IMR-90 (cell line): ENCODE measurements at regions not wholly inside any gene's neighbourhood (a gene's known extent, or its start where the extent isn't known, plus 50 kb on each side); places are given as distances from the start of the nearest gene placed in this dataset.

ENCODE experiments used
- ATAC-seq: fragments of 200-7000 bp; cut with Tn5 transposase; 2 replicates; pipeline ENCODE4 v1.9.1; 2020; ENCODE audit warnings: low read depth, mild to moderate bottlenecking, moderate library complexity
- BruUV-seq: library from RNA; stranded (reverse); fragments of 400-500 nt; replicated peaks from 2 replicates; lab custom pipeline; 2021; lab: Mats Ljungman, UMichigan
- CTCF ChIA-PET: fragments of 300-600 bp; formaldehyde crosslinking; extraction: SDS; loops from one replicate; lab custom pipeline; 2021; ENCODE audit warnings: antibody characterized with exemption; lab: Yijun Ruan, JAX
- POLR2A ChIA-PET: fragments of 300-600 bp; sonication (Branson Sonifier 250); formaldehyde crosslinking; loops from one replicate; lab custom pipeline; 2022; ENCODE audit warnings: antibody characterized with exemption; ENCODE audit not compliant: unreplicated experiment; lab: Charles Lee
- DNase-seq: peaks from one replicate; pipeline ENCODE4 v3.0.0; 2013
- H2AFZ ChIP-seq: replicated peaks from 2 replicates; pipeline ENCODE3; 2013; ENCODE audit warnings: low read length, mild to moderate bottlenecking; ENCODE audit not compliant: poor library complexity
- H2AK5ac ChIP-seq: 2 replicates; pipeline ENCODE4 v1.6.1; 2013; ENCODE audit warnings: low read depth, low read length, inconsistent platforms
- H2AK9ac ChIP-seq: replicated peaks from 2 replicates; pipeline ENCODE3; 2013; ENCODE audit warnings: mild to moderate bottlenecking, low read depth, low read length, moderate library complexity; ENCODE audit not compliant: poor library complexity
- H2BK120ac ChIP-seq: 2 replicates; pipeline ENCODE4 v1.6.1; 2013; ENCODE audit warnings: low read depth, low read length, inconsistent platforms
- H2BK15ac ChIP-seq: 3 replicates; pipeline ENCODE4 v1.6.1; 2013; ENCODE audit warnings: low read depth, low read length, inconsistent platforms
- H2BK20ac ChIP-seq: 2 replicates; pipeline ENCODE4 v1.6.1; 2013; ENCODE audit warnings: low read depth, mild to moderate bottlenecking, inconsistent platforms, low read length, moderate library complexity
- H2BK5ac ChIP-seq: 2 replicates; pipeline ENCODE4 v1.6.1; 2013; ENCODE audit warnings: mild to moderate bottlenecking, low read depth, low read length, inconsistent platforms; ENCODE audit not compliant: poor library complexity, severe bottlenecking
- H3K14ac ChIP-seq: replicated peaks from 2 replicates; pipeline ENCODE4 v1.6.1; 2013; ENCODE audit warnings: low read depth, low read length, inconsistent platforms
- H3K18ac ChIP-seq: 2 replicates; pipeline ENCODE4 v1.6.1; 2013; ENCODE audit warnings: low read depth, low read length, control low read depth
- H3K23ac ChIP-seq: 2 replicates; pipeline ENCODE4 v1.6.1; 2013; ENCODE audit warnings: low read depth, low read length, inconsistent platforms
- H3K27ac ChIP-seq: 2 replicates; pipeline ENCODE4 v1.5.1; 2013; ENCODE audit warnings: mild to moderate bottlenecking, control low read depth, low read length; ENCODE audit not compliant: insufficient read depth
- H3K27me3 ChIP-seq: 2 replicates; pipeline ENCODE4 v1.6.1; 2013; ENCODE audit warnings: low read length; ENCODE audit not compliant: control insufficient read depth, insufficient read depth
- H3K36me3 ChIP-seq: 2 replicates; pipeline ENCODE4 v1.6.1; 2013; ENCODE audit warnings: low read length, mixed read lengths; ENCODE audit not compliant: control insufficient read depth, insufficient read depth
- H3K4ac ChIP-seq: 2 replicates; pipeline ENCODE4 v1.6.1; 2013; ENCODE audit warnings: low read depth, low read length, inconsistent platforms
- H3K4me1 ChIP-seq: 2 replicates; pipeline ENCODE4 v1.6.1; 2013; ENCODE audit warnings: low read length, mixed read lengths; ENCODE audit not compliant: control insufficient read depth, insufficient read depth
- H3K4me2 ChIP-seq: 2 replicates; pipeline ENCODE4 v1.6.1; 2013; ENCODE audit warnings: low read depth, mild to moderate bottlenecking, control low read depth, low read length, moderate library complexity
- H3K4me3 ChIP-seq: 2 replicates; pipeline ENCODE4 v1.5.1; 2013; ENCODE audit warnings: low read depth, mild to moderate bottlenecking, control low read depth, low read length, moderate library complexity; ENCODE audit not compliant: insufficient read depth
- H3K56ac ChIP-seq: 2 replicates; pipeline ENCODE4 v1.6.1; 2013; ENCODE audit warnings: low read length, inconsistent platforms; ENCODE audit not compliant: insufficient read depth; ENCODE audit errors: extremely low read depth
- H3K79me1 ChIP-seq, 2 experiments: 2 replicates each; pipeline ENCODE4 v1.6.1; 2013; ENCODE audit warnings: low read length in 2 of 2, inconsistent platforms in 1 of 2, low read depth in 1 of 2
- H3K9ac ChIP-seq: 2 replicates; pipeline ENCODE4 v1.6.1; 2013; ENCODE audit warnings: low read depth, low read length, control low read depth
- H3K9me1 ChIP-seq: 2 replicates; pipeline ENCODE4 v1.6.1; 2013; ENCODE audit warnings: low read length, inconsistent platforms; ENCODE audit not compliant: insufficient read depth
- H3K9me3 ChIP-seq: 2 replicates; pipeline ENCODE4 v1.6.1; 2013; ENCODE audit warnings: low read length; ENCODE audit not compliant: control insufficient read depth, insufficient read depth
- H4K20me1 ChIP-seq: 2 replicates; pipeline ENCODE4 v1.6.1; 2013; ENCODE audit warnings: low read length, inconsistent platforms; ENCODE audit not compliant: insufficient read depth
- H4K5ac ChIP-seq: 2 replicates; pipeline ENCODE4 v1.6.1; 2013; ENCODE audit warnings: mild to moderate bottlenecking, low read depth, low read length, control low read depth
- H4K8ac ChIP-seq, 2 experiments: 2 replicates each; pipeline ENCODE4 v1.6.1; 2013; ENCODE audit warnings: low read depth in 2 of 2, low read length in 2 of 2, control low read depth in 1 of 2, inconsistent platforms in 1 of 2
- H4K91ac ChIP-seq: 2 replicates; pipeline ENCODE4 v1.6.1; 2013; ENCODE audit warnings: low read depth, low read length, inconsistent platforms; ENCODE audit not compliant: insufficient read depth
- BHLHE40 ChIP-seq: fragments of 150-350 bp; IDR thresholded peaks from 2 replicates; pipeline ENCODE4 v1.6.1; 2016; ENCODE audit warnings: mild to moderate bottlenecking, low read depth, low read length
- MAFK ChIP-seq: IDR thresholded peaks from 2 replicates; pipeline ENCODE4 v1.6.1; 2012; ENCODE audit warnings: low read depth, low read length, improper control_type of control experiment
- MAZ ChIP-seq: IDR thresholded peaks from 2 replicates; pipeline ENCODE4 v1.6.1; 2012; ENCODE audit warnings: low read depth, mild to moderate bottlenecking, low read length, improper control_type of control experiment, moderate library complexity, borderline replicate concordance
- RAD21 ChIP-seq: IDR thresholded peaks from 2 replicates; pipeline ENCODE4 v1.6.1; 2012; ENCODE audit warnings: low read length, improper control_type of control experiment
- RCOR1 ChIP-seq: IDR thresholded peaks from 2 replicates; pipeline ENCODE4 v1.6.1; 2012; ENCODE audit warnings: mild to moderate bottlenecking, low read length, improper control_type of control experiment; ENCODE audit not compliant: insufficient replicate concordance
- RFX5 ChIP-seq: IDR thresholded peaks from 2 replicates; pipeline ENCODE4 v1.8.0; 2012; ENCODE audit warnings: low read depth, mild to moderate bottlenecking, low read length, moderate library complexity
- WGBS, 2 experiments: methylation state at CpG; one replicate each; pipeline versions ENCODE4 v1.1.5 to v1.1.7; 2013; ENCODE audit warnings: missing lambda C conversion rate in 2 of 2; ENCODE audit not compliant: insufficient read length in 1 of 2; ENCODE audit errors: extremely low coverage in 2 of 2; 5-methylcytosine and 5-hydroxymethylcytosine counted together
- dilution Hi-C: fragments of 300-500 bp; cut with HindIII; formaldehyde crosslinking; loops from one replicate; pipeline ENCODE4 v1.14.3; 2018; ENCODE audit warnings: low sequenced_read_pairs; ENCODE audit not compliant: unreplicated experiment
- in situ Hi-C: fragments of 300-500 bp; cut with MboI; formaldehyde crosslinking; loops from 3 replicates; pipeline ENCODE4 v1.14.3; 2019; ENCODE audit warnings: low sequenced_read_pairs, inconsistent platforms, mixed read lengths
- intact Hi-C: fragments of 100-400 bp; cut with micrococcal nuclease; formaldehyde crosslinking; loops from 2 replicates; pipeline ENCODE4 v1.10.0; 2022

DNA sequence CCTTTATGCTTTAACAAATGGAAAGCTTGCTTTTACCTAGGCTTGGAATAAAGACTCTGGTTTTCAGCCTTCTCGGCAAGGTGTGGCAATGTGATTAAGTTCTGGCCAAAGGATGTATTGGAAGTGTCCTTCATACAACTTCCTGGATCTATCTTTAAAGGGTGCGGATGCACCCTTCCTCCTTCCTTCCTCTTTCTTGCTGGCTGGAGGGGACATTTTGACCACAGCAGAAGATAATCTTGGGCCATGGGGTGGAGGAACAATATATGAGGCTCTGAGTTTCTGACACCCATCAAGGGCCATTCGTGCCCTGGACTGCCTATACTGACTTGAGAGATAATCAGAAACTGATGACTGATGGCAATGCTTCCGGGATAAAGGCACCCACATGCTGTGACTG lies 145.7 kb downstream of the ACER2 start:
- intact Hi-C loops = no loop called here
- H3K4me3 ChIP-seq = no peak overlapping the region
- no peak overlapping the region for H4K8ac ChIP-seq
- DNase-seq (no peak), ATAC-seq (no peak)
- no peak overlapping the region for H2AFZ ChIP-seq
- no peaks in the 10 kb centered on the region for H3K9me3 ChIP-seq
- WGBS, 2 experiments = 0% methylated on average over 1 of the region's 4 CpGs; no CpG with 5 or more reads in 1 of the 2 experiments
- H3K27ac ChIP-seq = no peak overlapping the region
- H2BK20ac ChIP-seq = no peak overlapping the region
- H2AK5ac ChIP-seq = no peak overlapping the region
- H2AK9ac ChIP-seq = no peak overlapping the region
- TF ChIP-seq MAZ (no peak), RCOR1 (no peak), BHLHE40 (no peak), RFX5 (no peak), RAD21 (no peak), MAFK (no peak)
- POLR2A ChIA-PET = no interaction called here
- CTCF ChIA-PET = no interaction called here
- H3K23ac ChIP-seq = no peak overlapping the region
- H3K4me1 ChIP-seq = no peaks in the 10 kb centered on the region
- no peaks in the 10 kb centered on the region for H4K20me1 ChIP-seq
- dilution Hi-C loops = no loop called here
- no peak overlapping the region for H3K4me2 ChIP-seq
- H3K79me1 ChIP-seq = no peaks in the 10 kb centered on the region
- no peak overlapping the region for H4K5ac ChIP-seq
- H3K18ac ChIP-seq = no peak overlapping the region
- BruUV-seq = no TSS peak
- no peak overlapping the region for H3K56ac ChIP-seq
- H3K4ac ChIP-seq = no peak overlapping the region
- no peak overlapping the region for H2BK15ac ChIP-seq
- H2BK5ac ChIP-seq = no peak overlapping the region
- H4K91ac ChIP-seq = no peak overlapping the region
- no peaks in the 10 kb centered on the region for H3K36me3 ChIP-seq
- no peaks in the 10 kb centered on the region for H3K9me1 ChIP-seq
- H2BK120ac ChIP-seq = no peak overlapping the region
- H3K27me3 ChIP-seq = no peaks in the 10 kb centered on the region
- in situ Hi-C loops = no loop called here
- no peak overlapping the region for H3K9ac ChIP-seq
- H3K14ac ChIP-seq = no peak overlapping the region
